HuH-7.5 (cell line): ENCODE measurements at regions not wholly inside any gene's neighbourhood (a gene's known extent, or its start where the extent isn't known, plus 50 kb on each side); places are given as distances from the start of the nearest gene placed in this dataset.

Source experiments
- DNase-seq: peaks from one replicate; pipeline ENCODE4 v3.0.0; 2011; ENCODE audit warnings: low spot score

- no peak for DNase-seq
Measured at GRCh38 chr1:50358962-50359361, 64.3 kb downstream of the DMRTA2 start.

DNA sequence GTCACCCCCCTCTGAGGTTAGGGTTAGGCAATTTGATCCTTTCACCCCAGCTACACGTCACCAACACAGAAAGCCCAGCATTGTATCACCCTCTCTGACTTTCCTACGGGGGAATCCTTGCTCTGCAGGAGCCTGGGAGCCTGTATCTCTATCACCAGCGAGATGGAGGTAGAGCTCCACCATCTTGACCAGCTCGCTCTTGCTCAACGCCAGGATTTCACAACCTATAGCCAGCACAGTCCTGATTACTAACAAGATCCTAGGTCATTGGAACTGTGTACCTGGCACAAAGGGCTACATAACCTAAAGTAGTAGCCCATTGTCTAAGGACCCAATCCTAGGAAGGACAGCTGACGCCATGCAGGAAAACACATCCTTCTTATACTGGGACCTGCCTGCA lies 66.1 kb downstream of the DMRTA2 start:
- no peak for DNase-seq

DNA sequence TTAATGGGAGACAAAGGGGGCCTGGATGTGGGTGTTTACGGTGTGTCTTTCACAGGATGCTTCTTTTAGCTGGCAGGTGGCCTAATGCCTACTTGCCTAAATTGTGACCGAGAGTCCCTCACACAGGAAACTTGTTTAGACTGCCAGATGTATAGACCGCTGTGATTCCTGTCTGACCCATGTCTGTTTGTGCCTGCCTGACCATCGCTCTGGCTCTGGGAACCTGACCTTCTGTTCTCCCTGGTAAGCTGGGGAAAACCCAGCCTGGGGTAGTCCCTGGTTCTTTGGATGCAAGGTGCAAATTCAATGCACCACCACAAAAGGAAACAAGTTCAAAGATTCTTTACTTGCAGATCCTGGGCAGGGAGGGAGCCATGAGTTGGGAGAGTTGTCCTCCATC lies 68.4 kb downstream of the DMRTA2 start:
- no peak for DNase-seq

DNA sequence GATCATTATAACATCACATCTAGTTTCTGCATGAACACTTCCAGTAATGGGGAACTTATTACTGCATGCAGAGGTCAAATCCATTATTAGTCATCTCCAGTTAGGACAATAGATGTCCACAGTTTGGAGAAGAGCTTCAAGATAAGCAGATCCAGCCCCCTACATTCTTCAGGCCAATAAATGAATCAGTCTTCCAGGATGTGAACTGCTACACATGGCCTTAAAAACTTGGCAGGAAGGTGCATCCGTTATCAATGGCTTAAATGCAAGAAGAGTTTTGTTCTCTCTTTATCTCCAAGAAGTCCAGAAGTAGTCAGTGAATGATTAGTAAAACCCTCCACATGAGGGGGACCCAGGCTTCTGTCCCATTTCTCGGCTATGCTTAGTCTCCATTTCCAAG lies 70.8 kb downstream of the DMRTA2 start:
- no peak for DNase-seq

DNA sequence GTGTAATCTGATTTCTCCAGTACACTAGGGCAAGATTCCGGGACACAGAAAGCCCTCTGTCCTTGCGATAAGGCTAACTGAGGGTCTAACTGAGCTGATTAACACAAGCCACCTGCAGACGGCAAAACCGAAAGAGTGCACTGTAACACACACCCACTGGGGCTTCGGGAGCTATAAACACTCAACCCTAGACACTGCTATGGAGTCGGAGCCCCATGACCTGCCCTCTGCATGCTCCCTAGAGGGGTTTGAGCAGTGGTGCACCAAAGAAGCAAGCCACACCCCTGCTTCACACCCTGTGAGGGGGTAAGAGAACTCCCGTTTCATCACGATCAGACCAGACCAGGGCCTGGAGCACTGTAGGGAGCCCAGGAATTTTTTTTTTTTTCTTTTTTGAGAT lies 72.4 kb downstream of the DMRTA2 start:
- DNase-seq: no peak

DNA sequence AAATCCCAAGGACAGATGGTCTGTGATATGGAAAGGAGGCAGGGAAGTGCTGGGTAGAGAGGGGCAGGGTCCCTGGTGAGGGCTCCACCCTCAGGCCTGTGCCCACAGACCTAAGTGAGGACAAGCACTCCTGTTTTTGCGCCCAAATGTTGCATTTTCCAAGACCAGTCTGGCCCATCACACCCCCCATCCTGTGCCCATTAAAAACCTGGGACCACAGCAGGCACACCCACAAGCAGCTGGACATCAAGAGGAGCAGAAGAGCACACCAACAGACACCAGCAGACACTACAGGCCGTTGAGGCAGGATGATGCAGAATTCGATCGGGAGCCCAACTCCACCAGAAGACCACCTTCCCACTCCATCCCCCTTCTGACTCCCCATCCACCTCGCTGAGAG lies 72.8 kb downstream of the DMRTA2 start:
- no peak for DNase-seq

GRCh38 chr1:50349242-50349565 lies 74.0 kb downstream of the DMRTA2 start:
- DNase-seq: no peak

GRCh38 chr1:50348449-50349241 lies 74.6 kb downstream of the DMRTA2 start:
- peak; percentile 60 for DNase-seq

GRCh38 chr1:50347933-50348332 lies 75.3 kb downstream of the DMRTA2 start:
- DNase-seq: no peak

DNA sequence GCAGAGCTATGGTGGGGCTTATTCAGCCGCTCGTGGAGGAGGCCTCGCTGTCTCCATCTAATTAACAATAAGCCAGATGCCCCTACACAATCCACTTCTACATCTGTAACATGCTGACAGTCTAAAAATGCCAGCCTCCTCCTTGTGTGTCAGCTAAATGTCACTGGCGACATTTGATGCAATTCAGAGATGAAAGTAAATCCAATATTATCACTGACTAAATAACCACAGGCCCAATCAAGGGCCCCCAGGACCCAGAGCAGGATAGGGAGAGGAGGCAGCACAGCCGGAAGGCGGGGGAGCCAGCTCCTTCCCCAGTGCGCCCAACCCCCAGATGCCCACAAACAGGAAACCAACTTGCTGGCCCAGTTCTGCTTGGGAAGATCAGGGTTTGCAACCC lies 76.6 kb downstream of the DMRTA2 start:
- no peak for DNase-seq

GRCh38 chr1:50343323-50343722 lies 79.9 kb downstream of the DMRTA2 start:
- DNase-seq: no peak

DNA sequence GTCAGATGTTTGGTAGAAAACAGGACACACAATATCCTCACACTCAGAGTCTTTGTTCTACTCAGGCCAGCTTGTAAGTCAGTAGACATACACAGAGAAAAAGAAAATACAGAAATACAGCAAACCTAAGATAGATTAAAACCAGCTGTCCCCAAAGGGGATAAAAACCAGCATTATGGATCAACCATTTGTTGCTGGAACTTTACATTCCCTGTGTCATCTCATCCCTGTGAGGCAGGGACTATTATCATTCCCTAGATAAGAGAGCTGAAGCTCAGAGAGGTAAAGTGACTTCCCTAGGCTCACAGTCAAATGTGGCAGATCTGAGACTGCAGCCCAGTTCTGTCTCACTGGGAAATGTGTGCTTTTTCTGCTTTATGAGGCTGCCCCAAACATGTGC lies 80.7 kb downstream of the DMRTA2 start:
- DNase-seq: no peak

GRCh38 chr1:50335036-50335435 lies 88.2 kb downstream of the DMRTA2 start:
- no peak for DNase-seq

- peak; percentile 48 for DNase-seq
Measured at GRCh38 chr1:50333595-50333974, 89.7 kb downstream of the DMRTA2 start.

- peak; percentile 63 for DNase-seq
Measured at GRCh38 chr1:50332941-50333594, 90.2 kb downstream of the DMRTA2 start.

DNA sequence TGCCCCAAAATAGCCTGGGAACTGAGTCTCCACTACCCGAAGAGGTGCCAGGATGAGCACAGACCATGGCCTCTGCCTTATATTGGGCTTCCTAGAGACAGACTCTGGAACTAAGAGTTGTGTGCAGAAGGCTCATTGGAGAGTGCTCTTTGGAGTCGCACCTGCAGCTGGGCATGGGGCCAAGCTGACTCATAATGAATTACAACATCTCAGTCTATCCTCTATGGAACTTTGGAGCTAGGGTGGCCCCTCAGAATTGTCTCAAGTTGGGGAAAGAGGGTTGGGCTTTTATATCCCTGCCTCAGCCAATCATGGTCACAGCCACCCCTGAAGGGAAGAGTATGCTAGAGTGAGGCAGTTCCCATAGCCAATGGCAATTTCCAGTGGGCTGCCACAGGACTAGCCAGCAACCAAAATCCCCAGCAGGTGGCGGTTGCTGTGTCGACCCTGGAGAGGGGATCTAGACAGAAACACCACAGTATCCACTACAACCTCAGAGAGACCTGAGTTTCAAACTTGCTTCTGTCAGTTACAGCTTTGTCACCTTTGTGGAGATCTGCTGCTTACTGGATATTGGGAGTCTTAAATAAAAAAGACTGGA lies 93.8 kb downstream of the DMRTA2 start:
- no peak for DNase-seq

- no peak for DNase-seq
Measured at GRCh38 chr1:50328552-50328951, 94.7 kb downstream of the DMRTA2 start.

GRCh38 chr1:50326026-50326425 lies 97.2 kb downstream of the DMRTA2 start:
- DNase-seq: no peak

- DNase-seq: no peak
Measured at GRCh38 chr1:50322579-50322978, 100.7 kb downstream of the DMRTA2 start.

DNA sequence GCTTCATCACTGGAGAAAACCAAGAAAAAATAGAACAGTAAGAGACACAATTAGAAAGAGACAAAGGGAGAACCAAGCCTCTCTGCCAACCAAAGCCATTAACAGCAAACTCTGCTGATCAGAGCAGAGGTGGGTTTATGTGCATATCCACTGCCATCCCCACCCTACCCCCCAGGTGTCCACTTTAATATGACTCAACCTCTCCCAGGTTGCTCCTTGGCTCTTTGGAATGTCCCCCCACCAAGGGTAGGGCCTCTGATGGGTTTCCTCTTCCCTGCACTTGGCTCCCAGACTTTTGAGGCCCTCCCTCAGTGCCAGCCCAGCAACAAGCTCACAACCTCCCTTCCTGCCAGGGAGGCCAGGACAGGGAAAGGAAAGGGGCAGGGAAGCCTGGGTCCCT lies 104.8 kb downstream of the DMRTA2 start:
- DNase-seq: no peak

DNA sequence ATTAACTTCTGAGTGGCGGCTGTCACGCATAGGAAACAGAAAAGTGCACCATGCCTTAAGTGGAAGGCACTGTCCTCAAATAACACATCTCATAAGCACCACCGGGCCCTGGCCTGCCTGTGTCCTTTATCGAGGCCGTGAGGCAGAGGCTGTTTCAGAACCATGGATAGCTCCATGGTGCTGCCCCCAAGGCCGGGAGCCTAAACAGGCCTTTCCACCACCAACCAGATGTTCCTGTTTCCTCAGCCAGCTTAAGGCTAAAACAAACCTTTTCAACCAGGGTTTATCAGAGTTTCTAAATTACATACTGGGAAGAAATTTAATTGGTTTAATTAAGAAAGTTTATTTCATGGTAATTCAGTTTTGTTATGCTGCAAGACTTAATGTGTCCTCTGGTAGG lies 114.4 kb downstream of the DMRTA2 start:
- peak; percentile 37 for DNase-seq

GRCh38 chr1:50305808-50306207 lies 117.4 kb downstream of the DMRTA2 start:
- no peak for DNase-seq

DNA sequence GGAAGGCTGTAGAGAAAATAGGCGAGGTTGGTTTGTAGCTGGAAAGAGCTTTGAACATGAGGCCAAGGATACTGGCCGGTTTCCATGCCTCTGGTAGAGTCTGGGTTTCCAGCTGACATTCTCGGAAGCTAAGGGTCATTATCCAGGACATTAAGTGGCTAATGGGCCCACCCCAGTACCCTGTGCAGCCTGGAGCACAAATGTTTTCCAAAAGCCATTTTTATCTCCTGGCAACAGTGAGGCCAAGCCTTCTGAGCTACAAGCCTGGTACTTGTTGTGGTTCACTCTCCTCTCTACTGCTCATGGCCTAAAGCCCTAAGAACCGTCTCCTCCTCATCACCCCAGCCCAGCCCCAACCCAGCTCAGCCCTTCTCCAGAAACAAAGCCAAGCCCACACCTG lies 122.9 kb downstream of the DMRTA2 start:
- DNase-seq: no peak

DNA sequence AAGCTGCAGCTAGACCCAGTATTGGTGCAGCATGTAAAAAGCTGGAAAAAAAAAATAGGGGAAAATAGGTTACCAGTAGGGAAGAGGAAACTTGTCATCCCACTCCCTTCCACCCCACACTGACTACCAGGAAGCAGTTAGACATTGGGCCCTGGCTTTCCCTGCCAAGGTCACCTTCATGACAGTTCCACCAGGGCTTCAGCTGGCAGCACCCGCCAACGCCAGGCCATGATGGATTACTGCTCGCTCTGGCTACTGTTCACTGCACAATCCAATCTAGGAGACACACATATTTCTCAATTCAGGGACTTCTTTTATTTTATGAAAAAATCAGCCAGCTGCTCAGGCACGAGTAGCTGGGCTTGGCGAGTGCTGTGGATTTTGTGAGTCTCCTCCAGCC lies 127.7 kb downstream of the DMRTA2 start:
- no peak for DNase-seq
